ENCODE measurements at regions not wholly inside any gene's neighbourhood (a gene's known extent, or its start where the extent isn't known, plus 50 kb on each side); places are given as distances from the start of the nearest gene placed in this dataset.

DNA sequence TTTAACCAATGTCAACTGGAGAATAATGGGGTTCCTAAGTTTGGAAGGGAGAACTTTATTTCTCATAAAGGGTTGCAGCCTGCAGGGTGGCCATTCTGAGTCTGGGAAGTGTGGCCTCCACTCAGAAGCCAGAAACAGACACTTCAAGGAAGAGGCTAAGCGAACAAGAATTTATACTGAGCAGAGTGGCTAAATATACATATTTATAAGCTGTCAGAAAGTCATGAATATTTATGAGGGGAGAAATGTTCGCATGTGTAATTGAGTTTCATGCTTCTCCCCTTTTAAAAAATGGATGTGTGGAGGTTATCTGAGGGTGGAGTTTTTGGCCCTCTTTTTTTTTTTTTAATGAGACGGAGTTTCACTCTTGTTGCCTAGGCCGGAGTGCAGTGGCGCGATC is 78.1 kb upstream of the PLAC8 start:
- H3K36me3 ChIP-seq: no peaks in the 10 kb centered on the region
- peaks cover 0 to 2% (median 0%) of the 10 kb centered on the region in 4 donors for H3K4me1 ChIP-seq
- no peaks in the 10 kb centered on the region for H3K27me3 ChIP-seq
- H3K4me3 ChIP-seq: no peak overlapping the region
- H3K9me3 ChIP-seq: no peaks in the 10 kb centered on the region
- TF ChIP-seq POLR2A (IDR thresholded peaks at IDR 0.05): no peak
- no peak for TF ChIP-seq CTCF (IDR thresholded peaks at IDR 0.05)
- no peak for DNase-seq
- H3K27ac ChIP-seq: no peak overlapping the region

DNA sequence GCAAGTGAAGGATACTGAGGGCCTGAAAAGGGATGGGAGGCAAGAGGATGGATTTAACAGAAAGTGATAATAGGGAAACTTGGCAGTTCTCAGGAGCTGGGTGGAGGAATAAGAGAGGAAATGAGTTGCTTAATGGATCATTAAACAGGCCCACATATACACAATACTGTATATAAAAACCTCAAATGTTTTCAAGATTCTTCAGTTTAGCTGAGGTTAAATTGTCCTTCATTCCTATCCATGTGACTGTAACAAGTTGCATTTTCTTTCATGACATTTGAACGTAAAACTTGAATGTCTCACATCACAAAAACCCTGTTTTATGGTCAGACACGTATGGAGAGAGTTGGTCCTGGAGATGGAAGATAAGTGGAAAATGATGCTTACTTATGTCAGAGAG is 76.5 kb upstream of the PLAC8 start:
- Histone ChIP-seq H3K27ac (no peak overlapping the region), H3K9me3 (no peaks in the 10 kb centered on the region), H3K36me3 (no peaks in the 10 kb centered on the region), H3K27me3 (no peaks in the 10 kb centered on the region), H3K4me1 (no peaks in the 10 kb centered on the region), H3K4me3 (no peak overlapping the region)
- TF ChIP-seq POLR2A (IDR thresholded peaks at IDR 0.05) (no peak), CTCF (IDR thresholded peaks at IDR 0.05) (no peak)
- DNase-seq: no peak

DNA sequence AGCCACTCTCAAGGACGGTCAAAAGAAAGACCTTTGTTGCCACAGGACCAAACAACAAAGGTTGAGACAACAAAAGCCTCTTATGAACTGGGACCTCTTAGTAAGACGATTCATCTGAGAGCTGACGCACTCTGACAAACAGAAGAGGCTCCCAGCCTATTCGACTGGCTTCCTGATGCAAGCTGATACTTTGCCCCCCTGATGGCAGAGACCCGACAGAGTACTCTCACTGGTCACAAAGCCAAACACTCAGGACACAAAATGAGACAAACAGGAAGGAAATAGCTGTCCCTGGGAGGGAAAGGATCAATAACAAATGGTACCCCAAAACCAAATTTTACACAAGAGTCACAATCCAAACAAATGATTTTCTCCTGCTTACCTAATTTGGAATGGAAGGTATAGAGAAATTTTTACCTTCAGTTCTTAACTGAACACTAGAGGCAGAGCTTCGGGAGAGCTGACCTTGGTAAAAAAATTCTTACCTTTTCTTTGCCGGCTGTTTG is 75.2 kb upstream of the PLAC8 start:
- no peak for DNase-seq
- TF ChIP-seq CTCF (IDR thresholded peaks at IDR 0.05) (no peak), POLR2A (IDR thresholded peaks at IDR 0.05) (no peak)
- Histone ChIP-seq H3K9me3 (no peaks in the 10 kb centered on the region), H3K4me3 (no peak overlapping the region), H3K27me3 (no peaks in the 10 kb centered on the region), H3K4me1 (no peaks in the 10 kb centered on the region), H3K27ac (no peak overlapping the region), H3K36me3 (no peaks in the 10 kb centered on the region)

GRCh38 chr4:83180431-83180968 is 66.0 kb upstream of the PLAC8 start:
- DNase-seq: no peak
- Histone ChIP-seq H3K36me3 (no peaks in the 10 kb centered on the region), H3K27ac (no peak overlapping the region), H3K4me1 (peaks cover 0 to 2% (median 0%) of the 10 kb centered on the region in 4 donors), H3K27me3 (no peaks in the 10 kb centered on the region), H3K9me3 (no peaks in the 10 kb centered on the region), H3K4me3 (no peak overlapping the region)
- TF ChIP-seq CTCF (IDR thresholded peaks at IDR 0.05) (no peak), POLR2A (IDR thresholded peaks at IDR 0.05) (no peak)

DNA sequence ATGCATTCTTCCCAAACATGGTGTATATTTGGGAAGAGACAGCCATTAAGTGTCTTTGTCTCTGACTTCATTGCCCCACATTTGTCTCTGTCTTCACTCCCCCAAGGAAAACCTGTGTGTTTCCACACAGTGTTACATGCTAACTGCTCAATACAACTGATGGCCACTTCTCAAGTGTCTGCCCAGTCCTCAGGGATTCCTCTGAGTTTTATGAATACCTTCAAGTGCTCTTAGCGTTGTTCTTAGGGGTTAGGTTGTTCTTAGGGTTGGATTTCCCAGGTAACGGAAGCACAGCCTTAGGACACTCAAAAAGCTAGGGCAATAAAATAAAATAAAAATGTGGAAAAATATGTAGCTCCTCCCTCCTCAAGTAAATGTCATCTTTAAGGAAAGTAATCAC is 64.7 kb upstream of the PLAC8 start:
- no peak for DNase-seq
- TF ChIP-seq POLR2A (IDR thresholded peaks at IDR 0.05) (no peak), CTCF (IDR thresholded peaks at IDR 0.05) (no peak)
- Histone ChIP-seq H3K4me1 (peaks cover 0 to 4% (median 2%) of the 10 kb centered on the region in 4 donors), H3K9me3 (no peaks in the 10 kb centered on the region), H3K36me3 (no peaks in the 10 kb centered on the region), H3K4me3 (no peak overlapping the region), H3K27me3 (no peaks in the 10 kb centered on the region), H3K27ac (no peak overlapping the region)

- no peak for DNase-seq
Observed at GRCh38 chr4:83178029-83178428, 63.5 kb upstream of the PLAC8 start.

More at GRCh38 chr4:83178029-83178428, 63.5 kb upstream of the PLAC8 start:
- no peak overlapping the region for H3K4me3 ChIP-seq
- no peaks in the 10 kb centered on the region for H3K36me3 ChIP-seq
- no peak overlapping the region for H3K27ac ChIP-seq
- peaks cover 0 to 4% (median 2%) of the 10 kb centered on the region in 4 donors for H3K4me1 ChIP-seq
- H3K27me3 ChIP-seq: no peaks in the 10 kb centered on the region
- H3K9me3 ChIP-seq: no peaks in the 10 kb centered on the region
- TF ChIP-seq POLR2A (IDR thresholded peaks at IDR 0.05): no peak
- TF ChIP-seq CTCF (IDR thresholded peaks at IDR 0.05): no peak
